Lower leg skin (tissue), 4 donors: ENCODE measurements at regions not wholly inside any gene's neighbourhood (a gene's known extent, or its start where the extent isn't known, plus 50 kb on each side); places are given as distances from the start of the nearest gene placed in this dataset.

Experiments used
- DNase-seq, 2 donors: peaks; one replicate each; pipeline ENCODE4 v3.0.0-alpha.2; 2019; ENCODE audit warnings: low spot score in 2 of 2
- H3K4me3 ChIP-seq: fragments of 200-600 bp; sonication (generic); 2 replicates; pipeline ENCODE4 v1.5.1; 2017; ENCODE audit warnings: mild to moderate bottlenecking, low read depth; ENCODE audit not compliant: poor library complexity, severe bottlenecking
- POLR2A ChIP-seq, 2 donors: fragments of 450-650 bp; IDR thresholded peaks; one replicate each; pipeline ENCODE4 v1.6.1; 2016 to 2017; ENCODE audit warnings: antibody characterized with exemption in 2 of 2, mild to moderate bottlenecking in 1 of 2, moderate library complexity in 1 of 2
- WGBS, 2 donors: methylation state at CpG; one replicate each; pipeline ENCODE4 v1.1.5; 2018; 5-methylcytosine and 5-hydroxymethylcytosine counted together
- intact Hi-C: fragments of 100-400 bp; cut with DNase I; formaldehyde crosslinking; loops from one replicate; pipeline ENCODE4 v1.15.0; 2023; ENCODE audit warnings: low total_unique reads
- TF ChIP-seq, protein P1 (sequence below), 3 donors: fragments of 450-650 bp; IDR thresholded peaks; one replicate each; pipeline ENCODE4 v1.5.1; 2016; ENCODE audit warnings: antibody characterized with exemption in 3 of 3, mild to moderate bottlenecking in 3 of 3, moderate library complexity in 2 of 3

DNA sequence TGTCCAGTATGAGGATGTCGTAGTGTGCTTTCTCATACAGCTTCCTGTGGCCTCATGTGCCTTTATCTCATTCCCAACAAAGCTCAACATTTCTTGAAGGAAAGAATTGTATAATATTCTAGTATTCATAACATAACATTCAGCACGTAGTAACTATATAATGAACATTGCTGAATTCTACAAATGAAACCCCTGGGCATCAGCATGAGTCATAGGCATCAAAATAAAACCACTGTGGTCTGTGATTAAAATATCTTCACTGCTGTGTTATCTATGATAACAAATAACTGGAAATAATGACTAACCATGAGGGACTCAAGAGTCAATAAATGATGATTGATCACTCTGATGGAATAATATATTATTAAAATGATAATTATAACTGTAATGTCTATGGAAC, 255.2 kb downstream of the EMP1 start:
- no peak for DNase-seq
- WGBS, 2 donors: 76 to 79% methylated on average over 2 of the region's 2 CpGs
- intact Hi-C loops: no loop called here
- TF ChIP-seq POLR2A (IDR thresholded peaks at IDR 0.05): no peak
- TF ChIP-seq, protein P1, sequence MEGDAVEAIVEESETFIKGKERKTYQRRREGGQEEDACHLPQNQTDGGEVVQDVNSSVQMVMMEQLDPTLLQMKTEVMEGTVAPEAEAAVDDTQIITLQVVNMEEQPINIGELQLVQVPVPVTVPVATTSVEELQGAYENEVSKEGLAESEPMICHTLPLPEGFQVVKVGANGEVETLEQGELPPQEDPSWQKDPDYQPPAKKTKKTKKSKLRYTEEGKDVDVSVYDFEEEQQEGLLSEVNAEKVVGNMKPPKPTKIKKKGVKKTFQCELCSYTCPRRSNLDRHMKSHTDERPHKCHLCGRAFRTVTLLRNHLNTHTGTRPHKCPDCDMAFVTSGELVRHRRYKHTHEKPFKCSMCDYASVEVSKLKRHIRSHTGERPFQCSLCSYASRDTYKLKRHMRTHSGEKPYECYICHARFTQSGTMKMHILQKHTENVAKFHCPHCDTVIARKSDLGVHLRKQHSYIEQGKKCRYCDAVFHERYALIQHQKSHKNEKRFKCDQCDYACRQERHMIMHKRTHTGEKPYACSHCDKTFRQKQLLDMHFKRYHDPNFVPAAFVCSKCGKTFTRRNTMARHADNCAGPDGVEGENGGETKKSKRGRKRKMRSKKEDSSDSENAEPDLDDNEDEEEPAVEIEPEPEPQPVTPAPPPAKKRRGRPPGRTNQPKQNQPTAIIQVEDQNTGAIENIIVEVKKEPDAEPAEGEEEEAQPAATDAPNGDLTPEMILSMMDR (IDR thresholded peaks at IDR 0.05): no peak
- no peak overlapping the region for H3K4me3 ChIP-seq

DNA sequence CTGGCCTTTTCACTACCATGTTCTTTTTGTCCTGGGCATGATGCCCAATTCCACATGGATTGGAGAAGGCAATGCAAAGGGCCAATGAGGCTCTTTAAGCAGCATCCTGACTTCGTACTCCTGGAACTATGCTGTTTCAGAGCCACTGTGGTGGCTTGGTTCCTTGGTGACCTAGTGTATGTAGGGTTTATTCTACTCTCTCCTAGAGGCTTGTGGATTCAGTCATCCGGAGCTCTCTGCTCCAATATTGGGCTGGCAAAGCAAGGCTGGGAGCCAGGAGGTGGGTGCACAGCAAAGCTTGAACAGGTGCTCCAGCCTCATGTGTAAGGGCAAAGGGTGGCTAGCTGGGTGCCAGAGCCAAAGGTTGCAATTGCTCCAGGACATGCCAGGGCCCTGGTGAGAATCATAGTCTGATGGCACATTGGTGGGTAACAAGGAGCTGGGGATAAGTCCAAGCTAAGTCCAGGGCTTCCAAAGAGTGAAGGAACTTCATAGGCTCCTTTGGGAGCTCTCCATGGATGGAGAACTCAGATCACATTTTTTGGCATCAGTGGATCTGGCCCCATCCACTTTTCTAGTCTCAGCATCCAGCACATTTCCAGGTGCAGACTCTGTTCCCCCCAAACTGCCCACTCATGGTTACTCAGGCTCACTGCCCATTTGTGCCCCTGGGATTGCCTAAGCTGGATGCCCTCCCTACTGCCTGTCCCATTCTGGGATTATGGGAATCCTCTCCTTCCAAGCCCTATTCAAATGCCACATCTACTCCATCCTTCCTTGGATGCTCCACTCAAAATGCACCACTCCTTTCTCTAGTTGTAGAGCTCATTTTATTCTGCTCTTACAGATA, 253.9 kb downstream of the EMP1 start:
- 92 to 93% methylated on average over 2 of the region's 2 CpGs for WGBS, 2 donors
- no peak overlapping the region for H3K4me3 ChIP-seq
- intact Hi-C loops: no loop called here
- TF ChIP-seq, protein P1 (IDR thresholded peaks at IDR 0.05): no peak
- TF ChIP-seq POLR2A (IDR thresholded peaks at IDR 0.05): no peak
- DNase-seq: no peak

DNA sequence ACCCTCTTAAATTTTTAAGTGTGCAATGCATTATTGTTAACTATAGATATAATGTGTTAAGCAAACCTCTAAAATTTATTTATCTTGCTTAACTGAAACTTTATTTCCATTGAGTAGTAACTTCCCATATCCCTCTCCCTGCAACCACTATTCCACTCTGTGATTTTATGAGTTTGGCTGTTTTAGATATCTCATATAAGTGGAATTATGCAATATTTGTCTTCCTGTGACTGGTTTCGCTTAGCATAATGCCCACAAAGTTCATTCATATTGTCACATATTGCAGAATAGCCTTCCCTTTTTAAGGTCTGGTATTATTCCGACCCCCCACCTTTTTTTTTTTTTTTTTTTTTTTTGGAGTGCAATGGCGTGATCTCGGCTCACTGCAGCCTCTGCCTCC, 247.6 kb downstream of the EMP1 start:
- H3K4me3 ChIP-seq: no peak overlapping the region
- TF ChIP-seq, protein P1 (IDR thresholded peaks at IDR 0.05): no peak
- TF ChIP-seq POLR2A (IDR thresholded peaks at IDR 0.05): no peak
- DNase-seq: no peak
- intact Hi-C loops: no loop called here
- WGBS, 2 donors: 74 to 83% methylated on average over 4 of the region's 4 CpGs

DNA sequence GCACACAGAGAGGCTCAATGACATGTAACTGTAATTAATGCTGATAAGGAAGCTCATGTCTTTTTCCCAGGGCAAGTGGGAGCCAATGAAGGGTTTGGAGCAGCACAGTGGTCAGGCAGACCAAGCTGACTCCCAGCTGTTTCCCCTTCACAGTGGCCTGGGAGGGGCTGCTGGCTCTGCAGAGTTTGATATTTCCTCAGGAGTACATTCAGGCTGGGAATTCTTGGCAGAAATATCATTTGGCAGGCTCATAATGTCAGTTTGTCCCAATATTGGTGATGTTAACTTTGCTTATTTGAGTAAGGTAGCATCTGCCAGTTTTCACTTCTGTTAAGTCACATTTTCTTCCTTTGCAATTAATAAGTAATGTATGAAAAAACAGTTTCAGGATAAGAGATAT, 247.0 kb downstream of the EMP1 start:
- intact Hi-C loops: no loop called here
- peak in 1 of 2 donors; percentile 30 for DNase-seq
- H3K4me3 ChIP-seq: no peak overlapping the region
- no peak for TF ChIP-seq POLR2A (IDR thresholded peaks at IDR 0.05)
- TF ChIP-seq, protein P1 (IDR thresholded peaks at IDR 0.05): no peak

DNA sequence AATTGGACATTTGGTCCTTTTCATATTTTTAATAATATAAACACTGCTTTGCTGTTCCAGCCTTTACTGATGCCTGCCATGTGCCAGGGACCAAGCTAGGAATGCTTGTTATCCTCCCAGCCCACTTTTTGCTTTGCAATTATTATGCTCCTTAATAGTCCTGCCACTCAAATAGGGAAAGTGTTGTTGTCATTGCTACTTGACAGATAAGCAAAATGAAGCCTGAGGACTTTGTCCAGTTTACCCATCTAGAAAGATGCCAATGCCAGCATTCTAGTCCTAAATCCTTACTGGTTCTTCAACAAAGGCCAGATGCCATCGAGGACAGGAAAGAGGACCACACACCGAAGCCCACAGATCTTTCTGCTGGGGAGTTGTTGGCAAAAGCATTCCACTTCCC, 246.5 kb downstream of the EMP1 start:
- no peak for DNase-seq
- 74% methylated on average over 2 of the region's 2 CpGs for WGBS, 2 donors
- intact Hi-C loops: no loop called here
- no peak for TF ChIP-seq POLR2A (IDR thresholded peaks at IDR 0.05)
- TF ChIP-seq, protein P1 (IDR thresholded peaks at IDR 0.05): no peak
- H3K4me3 ChIP-seq: no peak overlapping the region

DNA sequence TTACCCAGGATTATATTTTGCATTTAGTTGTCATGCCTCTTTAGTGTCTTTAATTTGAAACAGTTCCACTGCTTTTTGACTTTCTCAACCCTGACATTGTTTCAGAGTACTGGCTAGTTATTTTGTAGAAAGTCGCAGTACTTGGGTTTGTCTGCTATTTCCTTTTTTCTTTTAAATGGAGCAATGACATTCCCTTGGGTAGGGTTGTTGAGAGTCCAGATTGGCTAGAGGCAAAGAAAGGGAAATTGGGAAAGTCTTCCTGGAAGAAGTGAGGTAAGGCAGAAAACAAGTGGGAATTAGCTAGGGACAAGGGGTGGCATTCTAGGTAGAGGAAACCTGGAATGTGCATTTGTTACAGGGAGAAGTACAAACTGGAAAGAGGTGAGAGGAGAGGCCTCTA, 245.9 kb downstream of the EMP1 start:
- DNase-seq: no peak
- no peak overlapping the region for H3K4me3 ChIP-seq
- intact Hi-C loops: no loop called here
- TF ChIP-seq, protein P1 (IDR thresholded peaks at IDR 0.05): no peak
- no peak for TF ChIP-seq POLR2A (IDR thresholded peaks at IDR 0.05)
- 60 to 62% methylated on average over 1 of the region's 1 CpG for WGBS, 2 donors
